ENCODE measurements at regions not wholly inside any gene's neighbourhood (a gene's known extent, or its start where the extent isn't known, plus 50 kb on each side); places are given as distances from the start of the nearest gene placed in this dataset.

DNA sequence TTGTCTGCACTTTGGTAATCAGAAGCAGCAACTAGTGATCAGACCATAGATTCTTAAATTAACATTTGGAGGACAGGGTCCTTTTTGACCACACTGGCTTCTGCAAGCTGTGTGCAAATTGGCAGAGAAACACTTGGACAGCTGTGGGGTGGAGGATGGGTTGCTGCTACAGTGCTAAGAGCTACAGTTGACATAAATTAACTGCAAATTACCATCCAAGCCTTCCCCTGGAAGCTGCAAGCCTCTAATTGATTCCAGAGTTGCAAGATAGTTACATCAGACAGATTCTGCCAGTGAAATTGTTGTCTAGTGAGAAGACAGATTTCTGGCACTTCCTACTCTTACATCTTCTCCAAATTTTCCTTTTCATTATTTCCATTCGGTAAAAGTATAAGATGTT, 517.7 kb downstream of the DIRAS2 start (continued):
- no peak for TF ChIP-seq REST (IDR thresholded peaks at IDR 0.05; ENCODE audit: low read depth)

DNA sequence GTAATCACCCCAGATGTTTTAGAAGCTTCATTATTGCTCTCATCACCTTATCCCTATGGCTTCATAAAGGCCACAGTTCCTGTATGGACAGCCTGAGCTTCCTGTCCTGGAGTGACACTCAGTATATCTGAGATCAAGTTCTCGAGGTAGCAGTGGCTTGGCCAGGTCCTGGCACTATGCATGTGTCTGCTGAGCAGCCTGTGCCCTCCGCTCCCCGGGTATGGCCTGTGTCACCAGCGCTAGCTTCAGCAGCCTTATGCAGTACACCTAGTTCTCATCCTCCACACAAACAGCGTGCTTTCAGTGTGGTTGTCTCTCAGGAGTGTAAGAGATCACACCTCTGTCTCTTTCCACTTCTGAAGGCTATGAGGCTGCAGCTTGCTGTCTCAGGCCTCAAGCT, 514.7 kb downstream of the DIRAS2 start:
- Histone ChIP-seq H3K4me2 (ENCODE audit: low read length) (no peak overlapping the region), H3K4me1 (ENCODE audit: control insufficient read depth in 1 of 2, insufficient read depth in 2 of 2, low read length in 2 of 2) (no peaks in the 10 kb centered on the region), H3K4me3 (replicated peaks in 1 of 2; ENCODE audit: low read depth in 1 of 2, low read length in 2 of 2) (no peak overlapping the region), H3K79me2 (ENCODE audit: insufficient read depth, low read length) (no peaks in the 10 kb centered on the region), H2AFZ (ENCODE audit: low read depth, low read length, poor library complexity, severe bottlenecking) (no peak overlapping the region), H3K27ac (ENCODE audit: low read depth, low read length) (no peak overlapping the region), H3K9ac (ENCODE audit: low read length) (no peak overlapping the region), H3K36me3 (ENCODE audit: control insufficient read depth in 1 of 2, insufficient read depth in 2 of 2, low read length in 2 of 2) (no peaks in the 10 kb centered on the region), H3K9me2 (ENCODE audit: insufficient read depth) (no peaks in the 10 kb centered on the region), H4K20me1 (ENCODE audit: insufficient read depth) (no peaks in the 10 kb centered on the region), H3K27me3 (ENCODE audit: insufficient read depth, low read length) (peaks cover 32% of the 10 kb centered on the region), H3K9me3 (ENCODE audit: control insufficient read depth in 1 of 2, insufficient read depth in 1 of 2, low read depth in 1 of 2, low read length in 2 of 2) (no peaks in the 10 kb centered on the region)
- DNase-seq (ENCODE audit: low read depth, low spot score), result no peak
- ATAC-seq, result no peak
- ChIA-PET RAD21 (ENCODE audit: low non-redundant PET in 1 of 2, low total read pairs in 2 of 2, uncharacterized antibody in 2 of 2, unreplicated experiment in 2 of 2) (no interaction called here), POLR2A (no interaction called here), CTCF (no interaction called here)
- no TSS peak for BruUV-seq (replicated peaks)
- intact Hi-C loops (cut with micrococcal nuclease), result no loop called here
- TF ChIP-seq CTCF (IDR thresholded peaks at IDR 0.05 in 2 of 3, conservative IDR thresholded peaks at IDR 0.05 in 1 of 3; ENCODE audit: borderline replicate concordance in 1 of 3, insufficient read depth in 1 of 3, low read depth in 2 of 3, low read length in 2 of 3) (no peak), SRF (IDR thresholded peaks at IDR 0.05; ENCODE audit: low read depth) (no peak), REST (IDR thresholded peaks at IDR 0.05; ENCODE audit: low read depth) (no peak), POLR2A (IDR thresholded peaks at IDR 0.05; ENCODE audit: borderline replicate concordance, extremely low read depth, insufficient read depth, insufficient read length) (no peak), ZFX (IDR thresholded peaks at IDR 0.05) (no peak), ZNF274 (IDR thresholded peaks at IDR 0.05; ENCODE audit: low read depth, low read length) (no peak), FOSL1 (IDR thresholded peaks at IDR 0.05; ENCODE audit: low read depth) (no peak), RAD21 (IDR thresholded peaks at IDR 0.05; ENCODE audit: low read depth) (no peak), POLR2AphosphoS5 (IDR thresholded peaks at IDR 0.05; ENCODE audit: low read depth, low read length) (no peak), ATF3 (IDR thresholded peaks at IDR 0.05) (no peak), JUND (IDR thresholded peaks at IDR 0.05) (no peak), TCF7L2 (IDR thresholded peaks at IDR 0.05; ENCODE audit: borderline replicate concordance, extremely low read depth, insufficient read depth, insufficient read length) (no peak)
